GM06990 (cell line): ENCODE measurements at regions not wholly inside any gene's neighbourhood (a gene's known extent, or its start where the extent isn't known, plus 50 kb on each side); places are given as distances from the start of the nearest gene placed in this dataset.

ENCODE experiments used
- DNase-seq: peaks from one replicate; pipeline ENCODE4 v3.0.0-alpha.2; 2011; ENCODE audit not compliant: insufficient read length; ENCODE audit errors: extremely low read depth
- H3K27me3 ChIP-seq: replicated peaks from 2 replicates; pipeline ENCODE4 v1.6.0; 2011; ENCODE audit warnings: low read length; ENCODE audit not compliant: control insufficient read depth, insufficient read depth
- H3K36me3 ChIP-seq: 2 replicates; pipeline ENCODE4 v1.5.1; 2011; ENCODE audit warnings: low read length; ENCODE audit not compliant: control insufficient read depth, insufficient read depth
- H3K4me3 ChIP-seq: replicated peaks from 2 replicates; pipeline ENCODE4 v1.5.1; 2011; ENCODE audit warnings: low read depth, mild to moderate bottlenecking, control low read depth, low read length
- CTCF ChIP-seq: IDR thresholded peaks from 2 replicates; pipeline ENCODE4 v1.5.1; 2011; ENCODE audit warnings: low read length, control low read depth, mild to moderate bottlenecking, inconsistent platforms; ENCODE audit not compliant: insufficient read depth, poor library complexity, severe bottlenecking

- no peaks in the 10 kb centered on the region for H3K36me3 ChIP-seq
- H3K4me3 ChIP-seq = no peak overlapping the region
- H3K27me3 ChIP-seq = peaks cover 1% of the 10 kb centered on the region; the same call in 1 of the 2 replicates
- no peak for DNase-seq
- TF ChIP-seq CTCF = no peak
Observed at GRCh38 chr9:89901920-89902319, 297.1 kb downstream of the GADD45G start.

GRCh38 chr9:89902450-89903140, 297.8 kb downstream of the GADD45G start:
- TF ChIP-seq CTCF = no peak
- Histone ChIP-seq H3K27me3 (no peaks in the 10 kb centered on the region; the same call in 1 of the 2 replicates), H3K4me3 (no peak overlapping the region), H3K36me3 (no peaks in the 10 kb centered on the region)
- no peak for DNase-seq

- H3K27me3 ChIP-seq = no peaks in the 10 kb centered on the region; the same call in 1 of the 2 replicates
- H3K4me3 ChIP-seq = no peak overlapping the region
- TF ChIP-seq CTCF = no peak
- DNase-seq = no peak
- H3K36me3 ChIP-seq = no peaks in the 10 kb centered on the region
Observed at GRCh38 chr9:89903141-89903475, 298.3 kb downstream of the GADD45G start.

GRCh38 chr9:89905606-89906338, 301.0 kb downstream of the GADD45G start:
- H3K27me3 ChIP-seq = no peaks in the 10 kb centered on the region; the same call in 1 of the 2 replicates
- no peak for DNase-seq
- no peak overlapping the region for H3K4me3 ChIP-seq
- TF ChIP-seq CTCF = no peak
- no peaks in the 10 kb centered on the region for H3K36me3 ChIP-seq

- no peak for TF ChIP-seq CTCF
- Histone ChIP-seq H3K36me3 (no peaks in the 10 kb centered on the region), H3K27me3 (peaks cover 2% of the 10 kb centered on the region; the same call in 1 of the 2 replicates), H3K4me3 (no peak overlapping the region)
- no peak for DNase-seq
Observed at GRCh38 chr9:89911721-89912604, 307.2 kb downstream of the GADD45G start.
